Left forelimb (tissue), 1 donor: ENCODE measurements at regions not wholly inside any gene's neighbourhood (a gene's known extent, or its start where the extent isn't known, plus 50 kb on each side); places are given as distances from the start of the nearest gene placed in this dataset.

Experiments used
- DNase-seq: peaks from one replicate; pipeline ENCODE4 v3.0.0-alpha.2; 2018; ENCODE audit warnings: low spot score

DNA sequence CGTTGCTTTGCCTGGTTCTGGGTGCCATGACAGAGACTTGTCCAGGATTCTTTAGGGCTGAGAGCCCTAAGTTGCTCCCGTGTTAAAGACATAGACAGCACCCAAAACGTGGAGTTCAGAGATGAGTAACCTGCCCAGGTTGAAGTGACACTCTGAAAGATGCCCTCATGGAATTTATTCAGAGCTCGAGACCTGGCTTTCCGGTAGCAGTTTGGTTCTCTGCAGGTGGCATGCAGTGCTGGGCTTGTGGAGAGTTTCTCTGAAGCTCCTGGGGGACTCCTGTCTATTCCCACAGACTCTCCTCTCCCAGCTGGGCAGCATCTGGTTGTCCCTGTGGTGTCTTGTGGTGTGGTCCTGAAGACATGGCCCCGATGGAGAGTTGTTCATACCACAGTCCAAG, 241.0 kb downstream of the RHOU start:
- DNase-seq, result no peak

DNA sequence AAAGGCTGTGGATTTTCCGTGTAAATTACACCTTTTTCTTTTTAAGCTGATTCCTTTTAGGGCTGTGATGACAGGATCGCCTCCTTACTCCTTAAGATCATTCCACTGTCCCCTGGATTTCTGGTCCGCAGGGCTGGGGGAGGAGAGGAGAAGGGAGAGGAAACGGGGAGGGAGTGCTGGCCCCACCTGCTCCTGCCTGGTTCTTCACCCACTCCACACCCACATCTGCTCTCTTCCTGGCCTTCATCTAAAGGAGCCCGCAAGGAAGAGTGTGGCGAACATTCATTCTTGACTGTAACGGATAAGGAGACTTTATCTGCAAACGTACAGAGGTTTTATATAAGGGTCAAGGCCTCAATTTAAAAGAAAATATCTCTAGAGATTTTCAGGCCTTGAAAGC, 242.0 kb downstream of the RHOU start:
- no peak for DNase-seq

DNA sequence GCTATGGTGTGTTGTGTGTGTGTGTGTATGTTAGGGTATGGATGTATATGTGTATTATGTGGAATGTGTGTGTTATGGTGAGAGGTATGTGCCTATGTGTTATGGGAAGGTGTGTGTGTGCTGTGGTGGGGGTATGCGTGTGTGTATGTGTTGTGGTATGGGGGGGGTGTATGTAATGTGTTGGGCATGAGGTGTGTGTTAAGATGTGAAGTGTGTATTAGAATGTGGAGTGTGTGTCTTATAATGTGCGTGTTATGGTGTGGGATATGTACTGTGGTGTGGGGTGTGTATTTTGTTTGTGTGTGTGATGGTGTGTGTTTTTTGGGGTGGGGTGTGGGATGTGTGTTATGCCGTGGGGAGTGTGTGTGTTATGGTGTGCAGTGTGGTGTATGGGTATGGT, 242.5 kb downstream of the RHOU start:
- DNase-seq, result no peak

DNA sequence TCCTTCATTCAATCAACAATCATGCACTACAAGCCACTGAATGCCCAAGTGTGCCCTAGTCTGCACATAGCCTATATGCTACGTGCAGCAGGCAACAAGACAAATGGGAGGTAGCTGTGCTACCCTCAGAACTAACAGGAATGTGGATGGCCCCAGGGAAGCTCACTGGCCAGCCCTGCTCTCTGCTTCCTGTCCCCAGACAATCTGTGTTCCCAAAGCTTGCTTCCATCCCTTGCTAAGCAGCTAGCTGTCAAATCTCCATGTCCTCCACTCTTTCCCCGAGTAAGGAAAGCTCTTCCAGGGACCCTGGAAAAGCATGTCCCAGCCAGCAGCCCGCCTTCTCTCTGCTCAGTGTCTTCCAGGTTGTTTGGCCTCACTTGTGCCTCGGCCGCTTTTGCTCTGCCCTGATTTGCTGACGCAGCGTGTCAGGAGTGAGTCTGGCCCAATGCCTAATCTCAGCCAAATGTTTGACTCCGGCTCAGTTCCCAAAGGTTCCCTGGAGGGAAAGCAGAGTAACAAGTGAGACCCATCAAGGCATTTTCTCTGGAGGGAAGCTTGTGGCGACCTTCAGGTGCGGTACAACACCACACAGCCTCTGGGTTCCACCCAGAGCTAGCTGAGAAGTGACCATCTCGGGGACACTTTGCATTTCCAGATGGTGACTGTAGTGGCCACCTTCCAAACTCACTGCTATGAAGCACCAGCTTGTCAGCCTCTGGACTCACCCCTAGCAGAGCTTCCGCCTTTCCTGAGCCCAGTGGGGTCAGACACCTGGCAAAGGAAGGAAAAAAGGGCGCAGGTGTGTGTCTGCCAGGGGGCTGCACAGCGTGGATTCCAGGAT, 243.4 kb downstream of the RHOU start:
- DNase-seq, result no peak

DNA sequence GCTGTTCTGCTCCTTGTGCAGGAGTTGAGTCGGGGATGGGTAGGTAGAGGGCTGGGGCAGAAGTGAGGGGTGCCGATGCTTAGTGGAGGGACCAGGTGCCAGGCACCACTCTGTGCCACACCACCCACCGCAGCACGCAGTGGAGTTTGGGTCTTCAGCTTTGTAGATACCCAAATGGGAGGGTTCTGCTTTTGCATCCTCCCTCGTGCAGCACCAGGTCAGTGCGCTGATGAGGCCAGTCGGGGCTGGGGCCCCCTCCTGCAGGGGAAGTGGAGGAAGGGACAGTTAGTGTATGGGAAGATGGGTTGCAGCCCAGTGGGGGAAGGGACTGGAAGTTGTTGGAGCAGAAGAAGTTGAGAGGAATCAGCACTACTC, 244.0 kb downstream of the RHOU start:
- DNase-seq, result no peak

DNA sequence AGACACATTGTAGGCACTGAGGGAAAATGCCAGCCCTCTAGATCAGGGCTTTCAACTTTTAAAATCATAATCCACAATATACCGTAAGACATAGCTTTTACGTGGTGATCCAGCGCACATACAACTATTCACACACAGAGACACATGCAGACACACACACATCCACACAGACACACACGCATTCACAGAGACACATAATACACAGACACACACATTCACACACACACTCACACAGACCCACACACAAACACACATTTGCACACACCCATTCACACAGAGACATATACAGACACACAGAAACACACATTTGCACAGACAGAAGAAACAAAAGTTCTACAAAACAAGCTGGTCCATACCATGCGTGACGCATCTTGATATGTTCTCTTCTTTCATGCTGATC, 244.5 kb downstream of the RHOU start:
- DNase-seq, result no peak

DNA sequence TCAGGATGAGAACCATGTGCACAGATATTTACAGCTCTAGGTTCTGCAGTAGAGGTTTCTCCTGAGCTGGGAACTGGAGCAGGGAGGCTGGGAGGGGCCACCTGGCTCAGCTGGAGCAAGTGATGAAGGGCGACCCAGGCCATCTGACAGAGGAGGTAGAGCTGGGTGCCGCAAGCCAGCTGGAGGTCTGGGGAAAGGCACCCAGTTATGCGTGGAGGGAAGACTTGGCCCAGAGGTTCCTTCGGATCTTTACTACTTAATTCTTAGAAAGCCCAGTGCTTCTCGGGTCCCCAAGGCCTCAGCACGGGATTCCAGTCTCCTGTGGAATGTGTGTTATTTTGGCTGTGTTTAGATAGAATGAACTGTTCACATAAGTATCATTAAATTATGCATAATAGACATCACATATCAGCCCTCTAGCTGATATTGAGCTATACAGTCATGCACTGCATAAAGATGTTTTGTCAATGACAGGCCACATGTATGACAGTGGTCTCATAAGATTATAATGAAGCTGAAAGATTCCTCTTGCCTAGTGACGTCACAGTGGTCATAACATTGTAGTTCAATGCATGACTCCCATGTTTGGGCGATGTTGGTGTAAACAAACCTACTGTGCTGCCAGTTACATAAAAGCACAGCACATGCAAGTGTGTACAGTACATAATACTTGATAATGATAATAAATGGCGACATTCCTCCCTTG, 245.1 kb downstream of the RHOU start:
- no peak for DNase-seq

DNA sequence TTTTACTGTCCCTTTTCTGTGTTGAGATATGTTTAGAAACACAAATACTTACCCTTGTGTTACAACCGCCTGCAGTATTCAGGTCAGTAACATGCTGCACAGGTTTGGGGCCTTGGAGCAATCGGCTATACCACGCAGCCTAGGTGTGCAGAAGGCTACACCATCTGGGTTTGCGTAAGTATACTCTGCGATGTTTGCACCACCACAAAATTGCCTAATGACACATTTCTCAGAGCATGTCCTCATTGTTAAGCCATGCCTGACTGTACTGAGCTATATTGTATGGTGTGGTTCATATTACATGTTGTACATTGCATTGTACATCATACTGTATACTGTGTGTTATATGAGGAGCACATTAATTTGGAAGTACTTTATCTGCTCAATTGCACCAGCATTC, 247.4 kb downstream of the RHOU start:
- DNase-seq, result no peak

DNA sequence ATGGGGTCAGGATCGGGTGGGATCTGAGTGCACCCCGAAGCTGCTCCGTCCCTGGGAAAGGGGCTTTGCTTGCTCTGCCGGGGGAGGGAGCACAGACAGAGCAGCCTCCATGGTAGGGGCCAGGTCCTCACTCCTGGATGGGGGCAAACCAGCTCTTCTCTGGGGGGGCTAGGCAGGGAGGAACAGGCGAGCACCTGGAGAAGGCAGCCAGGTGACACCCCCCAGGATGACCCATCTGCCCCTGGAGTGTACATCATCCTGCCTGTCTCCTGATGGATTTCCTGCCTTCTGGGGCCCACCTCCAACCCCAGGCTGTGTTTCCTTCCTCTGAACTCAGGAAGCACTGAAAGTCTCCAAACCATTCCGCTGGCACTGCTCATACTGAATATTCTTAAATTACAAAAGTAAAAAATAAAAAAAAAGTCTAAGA, 248.0 kb downstream of the RHOU start:
- DNase-seq, result no peak

DNA sequence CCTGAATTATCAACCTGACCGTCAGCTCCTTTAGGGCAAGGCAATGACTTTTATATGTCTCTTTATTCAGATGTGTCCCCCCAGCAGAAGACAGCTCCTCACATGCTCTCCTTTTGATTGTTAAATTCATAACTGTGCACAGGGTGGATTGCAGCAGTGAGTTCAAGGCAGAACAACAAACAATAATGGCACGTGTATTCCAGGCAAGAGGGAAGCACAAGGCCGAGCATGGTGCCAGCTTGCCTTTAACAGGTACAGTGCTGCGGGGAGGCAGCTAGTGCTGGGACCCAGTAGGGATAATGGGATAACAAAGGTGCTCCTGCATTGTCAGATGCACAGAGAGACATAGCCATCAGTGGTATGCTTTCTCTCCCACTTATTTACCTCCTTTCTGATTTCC, 248.4 kb downstream of the RHOU start:
- DNase-seq, result no peak

DNA sequence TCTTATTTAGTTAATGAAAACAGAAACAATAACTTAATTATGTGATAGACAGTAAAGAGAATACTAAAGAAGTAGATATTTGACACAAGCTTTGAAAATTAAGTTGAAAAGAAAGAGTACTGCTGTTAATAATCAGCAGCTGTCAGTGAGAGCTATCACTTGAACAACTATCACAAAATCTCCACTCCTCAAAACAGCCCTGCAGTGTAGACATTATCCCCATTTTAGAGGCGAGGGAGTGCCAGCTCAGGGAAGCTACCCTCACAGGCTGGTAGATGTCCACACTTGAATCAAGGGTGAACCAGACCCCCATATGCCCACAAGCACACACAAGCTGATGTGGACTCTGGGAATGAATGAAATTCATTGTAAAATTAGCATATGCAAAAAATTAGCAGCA, 248.8 kb downstream of the RHOU start:
- DNase-seq, result no peak

DNA sequence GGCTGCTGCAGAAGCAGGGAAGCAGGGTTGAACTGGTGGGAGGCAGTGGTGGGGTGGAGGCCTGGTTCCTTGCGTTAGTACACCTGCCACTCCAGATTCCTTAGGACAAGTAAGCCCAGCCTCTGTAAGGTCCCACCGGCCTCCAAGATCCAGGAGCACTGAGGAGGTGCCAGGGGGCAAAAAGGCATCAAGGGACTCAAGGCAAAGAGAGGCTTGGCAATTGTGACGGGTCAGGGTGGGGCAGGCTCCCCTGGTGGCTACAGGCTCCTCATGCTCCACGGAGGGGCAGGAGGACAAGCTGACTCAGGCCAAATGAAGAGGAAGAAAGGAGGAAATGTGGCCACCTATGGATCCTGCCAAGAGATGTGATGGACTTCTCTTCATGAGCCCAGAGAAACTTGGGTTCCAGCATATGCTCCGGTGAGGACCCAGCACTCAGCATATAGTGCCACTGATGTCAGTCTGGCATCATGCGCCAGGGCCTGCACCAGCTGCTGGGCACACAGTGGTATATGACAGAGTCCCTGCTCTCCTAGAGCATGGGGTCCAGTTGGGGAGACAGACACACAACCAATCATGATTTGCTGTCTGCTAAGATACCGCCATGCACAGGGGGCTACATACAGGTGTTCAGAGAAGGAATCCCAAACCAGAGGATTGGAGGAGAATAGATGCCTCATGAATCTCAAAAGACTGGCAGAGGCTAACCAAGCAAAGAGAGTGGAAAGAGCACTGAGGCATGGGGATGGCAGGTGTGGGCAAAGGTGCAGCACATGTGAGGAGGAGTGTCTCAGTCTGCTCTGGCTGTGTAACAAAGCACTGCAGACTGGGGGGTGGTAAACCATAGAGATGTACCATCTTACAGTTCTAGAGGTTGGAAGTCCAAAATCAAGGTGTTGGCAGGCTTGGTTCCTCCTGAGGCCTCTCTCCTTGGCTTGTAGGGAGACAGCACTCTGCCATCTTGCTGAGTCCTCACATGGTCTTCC, 249.7 kb downstream of the RHOU start:
- no peak for DNase-seq

DNA sequence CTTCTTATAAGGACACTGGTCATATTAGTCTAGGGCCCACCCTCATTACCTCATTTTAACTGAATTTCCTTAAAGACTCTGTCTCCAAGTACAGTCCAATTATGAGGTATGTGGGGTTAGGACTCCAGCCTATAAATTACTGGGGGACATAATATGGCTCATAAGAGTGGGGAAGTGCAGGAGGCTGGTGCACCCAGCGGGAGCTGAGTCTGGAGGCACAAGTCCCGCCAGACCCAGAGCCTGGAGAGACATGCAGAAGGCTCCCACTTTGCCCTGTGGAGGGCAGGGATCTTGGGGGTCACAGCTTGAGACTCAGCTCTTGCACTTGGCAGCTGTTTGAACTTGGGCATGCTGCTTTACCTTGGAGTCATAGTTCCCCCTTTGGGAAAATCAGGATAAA, 250.4 kb downstream of the RHOU start:
- no peak for DNase-seq

DNA sequence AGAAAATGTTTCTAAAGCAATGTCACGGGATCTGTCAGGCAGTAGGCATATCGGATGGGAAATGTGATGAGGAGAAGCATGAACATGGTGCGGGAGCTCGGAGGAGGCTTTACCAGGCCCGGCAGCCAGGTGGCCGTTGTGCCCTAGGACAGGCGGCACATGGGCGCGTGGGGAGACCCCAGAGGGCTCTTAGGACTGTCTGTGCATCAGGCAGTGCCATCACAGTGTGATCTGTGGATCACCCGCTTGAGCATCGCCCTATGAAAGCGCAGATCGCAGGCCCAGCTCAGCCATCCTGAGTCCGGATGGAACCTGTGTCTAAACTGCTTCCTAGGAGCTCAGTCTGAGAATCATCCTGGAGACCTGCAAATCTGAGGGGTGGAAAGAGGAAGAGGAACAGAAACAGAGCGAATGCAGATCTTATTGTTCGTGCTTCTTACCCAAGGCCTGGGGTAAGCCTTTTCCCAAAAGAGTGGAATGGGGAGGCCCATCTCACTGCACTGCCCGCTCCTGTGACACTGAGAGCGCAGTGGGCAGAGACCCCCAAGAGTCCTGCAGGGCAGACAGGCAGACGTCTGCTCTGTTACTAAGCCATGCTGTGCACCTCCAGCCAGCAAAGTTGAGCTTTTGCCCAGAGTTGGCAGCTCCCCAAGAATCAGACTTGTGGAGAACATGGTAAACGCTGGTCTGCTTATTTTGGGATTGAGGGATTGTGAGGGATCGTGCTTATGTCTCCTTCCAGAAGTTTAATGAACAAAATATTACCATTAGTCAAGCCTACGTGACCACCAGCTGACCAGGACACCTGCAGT, 251.0 kb downstream of the RHOU start:
- no peak for DNase-seq

DNA sequence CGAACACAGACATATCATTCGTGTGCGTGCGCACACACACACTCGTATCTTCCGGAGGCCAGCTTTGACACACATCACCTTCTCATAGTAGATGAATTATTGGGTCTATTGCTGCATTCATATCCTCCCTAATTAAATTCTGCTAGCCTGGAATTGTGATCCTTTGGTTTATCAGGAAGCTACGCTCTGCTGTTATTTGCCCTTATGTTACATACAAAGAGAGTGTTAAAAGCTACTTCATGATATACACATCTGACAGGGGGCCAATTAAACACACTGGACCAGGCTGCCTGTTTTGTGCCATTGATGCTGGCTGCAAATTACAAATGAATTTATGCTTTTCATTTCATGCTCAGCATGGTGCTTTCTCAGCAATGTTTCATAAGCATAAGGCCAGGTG, 252.0 kb downstream of the RHOU start:
- DNase-seq, result no peak

DNA sequence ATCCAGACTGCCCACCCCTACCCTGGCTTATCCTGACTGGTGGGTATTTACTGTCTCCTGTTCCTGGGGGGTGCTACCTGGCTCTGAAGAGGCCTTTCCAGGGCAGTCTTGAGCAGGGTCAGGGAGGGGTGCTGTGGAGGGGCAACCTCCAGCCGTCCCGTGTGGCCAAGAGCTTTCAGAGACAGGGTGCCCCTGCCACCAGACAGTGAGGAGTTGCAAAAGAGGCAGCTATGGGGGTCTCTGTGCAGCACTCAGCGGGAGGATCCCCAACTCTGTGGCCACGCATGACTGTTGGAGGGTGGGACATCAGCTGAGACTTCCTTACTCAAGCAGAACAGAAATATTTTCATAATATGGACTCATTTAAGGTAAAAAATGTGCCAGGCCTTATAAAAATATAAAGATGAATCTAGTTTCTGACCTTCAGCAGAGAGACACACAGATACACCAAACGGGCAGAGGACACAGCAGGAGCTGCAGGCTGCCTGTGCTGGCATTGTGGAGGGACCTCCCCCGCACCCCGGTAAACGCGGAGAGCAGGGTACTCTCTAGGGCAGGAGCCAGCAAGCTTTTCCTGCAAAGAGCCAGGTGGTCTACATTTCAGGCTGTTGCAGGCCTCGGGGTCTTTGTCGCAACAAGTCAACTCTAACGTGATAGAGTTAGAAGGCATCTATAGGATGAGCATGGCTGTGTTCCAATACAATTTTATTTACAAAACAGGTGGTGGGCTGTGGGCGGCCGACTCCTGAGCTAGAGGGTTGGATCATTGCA, 252.6 kb downstream of the RHOU start:
- DNase-seq, result no peak

DNA sequence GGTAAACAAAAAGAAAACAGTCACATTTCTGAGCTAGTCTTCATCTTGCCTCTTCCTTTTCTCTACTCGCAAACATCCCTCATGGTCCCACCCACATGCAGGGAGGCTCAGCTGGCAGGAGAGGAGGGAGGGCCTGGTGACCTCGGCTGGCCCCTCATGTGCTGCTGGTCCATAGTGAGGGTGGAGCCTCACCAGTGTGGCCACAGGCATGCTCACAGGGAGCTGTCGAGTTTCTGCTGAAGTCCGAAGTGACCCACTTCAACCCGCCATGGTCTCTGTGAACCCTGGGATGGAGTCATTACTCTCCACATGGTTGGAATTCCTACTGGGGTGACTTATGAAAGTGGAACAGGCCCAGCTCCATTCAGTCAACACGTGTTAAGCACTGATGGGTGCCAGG, 253.4 kb downstream of the RHOU start:
- DNase-seq, result no peak

DNA sequence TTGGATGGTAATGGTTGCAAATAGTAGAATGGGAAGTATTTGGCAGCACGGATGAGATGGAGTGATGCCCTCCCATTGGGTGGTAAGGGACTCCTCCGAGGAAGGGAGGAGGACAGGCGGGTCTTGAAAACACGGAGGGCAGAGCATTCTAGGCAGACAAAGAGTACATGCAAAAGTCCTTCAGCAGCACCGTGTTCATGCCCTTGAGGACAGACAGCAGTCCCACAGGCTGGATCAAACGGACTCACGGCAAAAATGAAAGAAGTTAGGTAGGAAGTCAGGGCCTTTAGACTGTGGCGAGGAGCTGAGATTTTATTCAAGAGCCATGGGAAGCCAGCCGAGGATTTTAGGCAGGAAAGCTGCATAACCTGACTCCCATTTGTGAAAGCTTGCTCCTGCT, 253.9 kb downstream of the RHOU start:
- no peak for DNase-seq

DNA sequence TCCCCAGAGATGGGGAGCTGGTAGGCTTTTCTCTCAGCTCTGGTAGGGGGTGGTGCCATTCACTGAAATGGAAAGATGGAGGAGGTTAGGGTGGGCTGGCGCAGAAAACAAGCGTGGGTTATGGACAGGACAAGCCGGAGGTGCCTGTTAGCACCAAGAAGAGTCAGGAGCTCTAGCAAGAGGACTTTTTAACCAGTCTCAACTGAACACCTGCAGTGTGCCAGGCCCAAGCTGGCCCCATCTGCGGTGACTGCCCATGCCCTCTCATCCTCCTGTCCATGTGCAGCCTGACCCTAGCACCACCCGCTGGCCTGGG, 254.4 kb downstream of the RHOU start:
- no peak for DNase-seq

DNA sequence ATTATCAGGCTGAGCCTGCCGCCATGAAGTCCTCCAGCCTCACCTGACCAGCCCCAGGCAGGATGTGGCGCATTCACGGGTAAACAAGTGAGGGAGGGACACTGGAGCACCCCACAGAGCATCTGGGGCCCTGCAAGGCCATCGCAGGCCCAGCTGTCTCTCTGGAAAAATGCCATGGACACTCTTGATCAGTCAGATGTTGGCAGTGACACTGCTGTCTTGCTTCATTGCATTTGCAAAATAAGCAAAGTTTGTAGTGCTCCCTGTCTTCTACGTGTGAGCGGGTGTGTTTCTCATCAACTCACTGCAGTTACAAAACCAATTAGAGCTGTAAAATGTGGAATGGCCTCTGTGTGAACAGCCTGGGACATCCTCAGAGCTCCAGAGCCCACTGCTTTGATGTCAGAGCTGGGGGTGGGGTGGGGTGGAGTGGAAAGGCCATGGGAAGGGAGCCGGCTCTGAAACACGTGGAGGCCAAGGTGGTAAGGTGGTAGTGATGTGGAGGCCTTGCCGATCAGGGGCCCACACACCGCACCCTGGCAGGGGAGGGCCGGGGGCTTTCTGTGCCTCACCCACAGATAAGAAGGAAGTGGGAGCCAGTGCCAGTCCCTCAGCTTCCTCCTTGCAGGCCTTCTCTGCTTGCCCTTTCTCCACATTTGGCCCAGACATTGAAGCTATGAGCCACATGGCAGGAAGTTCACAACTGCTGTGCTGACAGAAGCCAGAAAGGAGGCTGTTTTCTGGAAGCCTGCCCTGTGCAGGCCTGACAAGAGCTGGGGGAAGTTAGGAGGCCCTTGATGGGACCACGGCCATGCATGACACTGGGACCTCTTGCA, 254.9 kb downstream of the RHOU start:
- no peak for DNase-seq
